ENCODE measurements at regions not wholly inside any gene's neighbourhood (a gene's known extent, or its start where the extent isn't known, plus 50 kb on each side); places are given as distances from the start of the nearest gene placed in this dataset.

- no peaks in the 10 kb centered on the region for H3K4me1 Mint-ChIP-seq
- Histone ChIP-seq H3K9me3 (ENCODE audit: control extremely low read depth in 1 of 3, control insufficient read depth in 2 of 3, insufficient read depth in 1 of 3, low read length in 2 of 3) (peaks cover 0 to 8% (median 0%) of the 10 kb centered on the region in 3 donors), H3K27ac (ENCODE audit: low read length in 2 of 2) (no peak overlapping the region), H3K4me1 (ENCODE audit: control insufficient read depth in 2 of 2, insufficient read depth in 2 of 2, low read length in 2 of 2) (no peaks in the 10 kb centered on the region), H3K36me3 (replicated peaks in 1 of 2; ENCODE audit: control extremely low read depth in 1 of 2, control insufficient read depth in 1 of 2, extremely low read depth in 1 of 2, insufficient read depth in 2 of 2, low read length in 1 of 2) (no peaks in the 10 kb centered on the region), H2AFZ (ENCODE audit: insufficient read depth, low read depth, low read length, poor library complexity, severe bottlenecking) (no peak overlapping the region), H3K79me2 (ENCODE audit: control insufficient read depth, insufficient read depth, low read length) (no peaks in the 10 kb centered on the region), H4K20me1 (ENCODE audit: control insufficient read depth, insufficient read depth, low read length, poor library complexity, severe bottlenecking) (no peaks in the 10 kb centered on the region), H3K4me3 (ENCODE audit: control extremely low read depth in 1 of 5, extremely low read depth in 1 of 5, insufficient read depth in 1 of 5, low read depth in 2 of 5, low read length in 4 of 5) (no peak overlapping the region), H3K27me3 (replicated peaks in 1 of 4; ENCODE audit: control extremely low read depth in 1 of 4, control insufficient read depth in 3 of 4, insufficient read depth in 4 of 4, low read length in 3 of 4) (no peaks in the 10 kb centered on the region), H3K4me2 (replicated peaks; ENCODE audit: low read depth, low read length, poor library complexity, severe bottlenecking) (no peak overlapping the region), H3K9ac (ENCODE audit: low read length) (no peak overlapping the region)
- intact Hi-C loops (cut with micrococcal nuclease): no loop called here
- CTCF ChIA-PET: no interaction called here
- POLR2A ChIA-PET: no interaction called here
- H3K4me3 Mint-ChIP-seq: no peak overlapping the region
- H3K27me3 Mint-ChIP-seq: no peaks in the 10 kb centered on the region
- no peak for TF ChIP-seq CTCF (IDR thresholded peaks at IDR 0.05)
- no peak for TF ChIP-seq EZH2 (IDR thresholded peaks at IDR 0.05; ENCODE audit: borderline replicate concordance, insufficient read depth, low read depth, low read length, poor library complexity, severe bottlenecking)
- H3K27ac Mint-ChIP-seq: no peak overlapping the region
- ATAC-seq (ENCODE audit: low read depth) (no peak), DNase-seq (no peak)
- H3K9me3 Mint-ChIP-seq (ENCODE audit: insufficient read depth): peaks cover 2% of the 10 kb centered on the region
- no CpG with 5 or more reads among the region's 1 CpG for WGBS (ENCODE audit: insufficient coverage)
These were observed 360.9 kb downstream of the AKAIN1 start for GRCh38 chr18:4836141-4836540.

- WGBS (ENCODE audit: insufficient coverage): 58% methylated on average over 2 of the region's 5 CpGs
- no peak overlapping the region for H2AFZ ChIP-seq (ENCODE audit: insufficient read depth, low read depth, low read length, poor library complexity, severe bottlenecking)
- intact Hi-C loops (cut with micrococcal nuclease): no loop called here
These were observed 365.2 kb downstream of the AKAIN1 start for GRCh38 chr18:4831791-4832375.

More at GRCh38 chr18:4831791-4832375, 365.2 kb downstream of the AKAIN1 start:
- Histone ChIP-seq H3K27ac (ENCODE audit: low read length in 2 of 2) (no peak overlapping the region), H3K4me3 (ENCODE audit: control extremely low read depth in 1 of 5, extremely low read depth in 1 of 5, insufficient read depth in 1 of 5, low read depth in 2 of 5, low read length in 4 of 5) (no peak overlapping the region), H3K79me2 (ENCODE audit: control insufficient read depth, insufficient read depth, low read length) (no peaks in the 10 kb centered on the region), H3K4me2 (replicated peaks; ENCODE audit: low read depth, low read length, poor library complexity, severe bottlenecking) (no peak overlapping the region), H4K20me1 (ENCODE audit: control insufficient read depth, insufficient read depth, low read length, poor library complexity, severe bottlenecking) (no peaks in the 10 kb centered on the region), H3K9me3 (ENCODE audit: control extremely low read depth in 1 of 3, control insufficient read depth in 2 of 3, insufficient read depth in 1 of 3, low read length in 2 of 3) (peaks cover 0 to 4% (median 0%) of the 10 kb centered on the region in 3 donors), H3K4me1 (ENCODE audit: control insufficient read depth in 2 of 2, insufficient read depth in 2 of 2, low read length in 2 of 2) (no peaks in the 10 kb centered on the region), H3K9ac (ENCODE audit: low read length) (no peak overlapping the region), H3K27me3 (replicated peaks in 1 of 4; ENCODE audit: control extremely low read depth in 1 of 4, control insufficient read depth in 3 of 4, insufficient read depth in 4 of 4, low read length in 3 of 4) (no peaks in the 10 kb centered on the region), H3K36me3 (replicated peaks in 1 of 2; ENCODE audit: control extremely low read depth in 1 of 2, control insufficient read depth in 1 of 2, extremely low read depth in 1 of 2, insufficient read depth in 2 of 2, low read length in 1 of 2) (no peaks in the 10 kb centered on the region)
- ATAC-seq (ENCODE audit: low read depth): no peak
- Mint-ChIP-seq H3K9me3 (ENCODE audit: insufficient read depth) (peaks cover 2% of the 10 kb centered on the region), H3K4me3 (no peak overlapping the region), H3K27ac (no peak overlapping the region), H3K27me3 (no peaks in the 10 kb centered on the region), H3K4me1 (no peaks in the 10 kb centered on the region)
- no peak for DNase-seq
- no peak for TF ChIP-seq CTCF (IDR thresholded peaks at IDR 0.05)
- TF ChIP-seq EZH2 (IDR thresholded peaks at IDR 0.05; ENCODE audit: borderline replicate concordance, insufficient read depth, low read depth, low read length, poor library complexity, severe bottlenecking): no peak
- POLR2A ChIA-PET: no interaction called here
- CTCF ChIA-PET: no interaction called here

Data from B cell (primary cell).